MM.1S (cell line): ENCODE measurements at regions not wholly inside any gene's neighbourhood (a gene's known extent, or its start where the extent isn't known, plus 50 kb on each side); places are given as distances from the start of the nearest gene placed in this dataset.

ENCODE experiments used
- DNase-seq: peaks from one replicate; pipeline ENCODE4 v3.0.0-alpha.2; 2015
- H2AFZ ChIP-seq: fragments of 300-600 bp; sonication (generic); 2 replicates; pipeline ENCODE4 v1.6.0; 2016; ENCODE audit warnings: antibody characterized with exemption, low read length
- H3F3A ChIP-seq: fragments of 300-600 bp; sonication (generic); 2 replicates; pipeline ENCODE4 v1.6.1; 2016; ENCODE audit warnings: mild to moderate bottlenecking, antibody characterized with exemption, low read length, moderate library complexity, mixed read lengths; ENCODE audit not compliant: insufficient read depth
- H3K27ac ChIP-seq: fragments of 300-600 bp; sonication (generic); 2 replicates; pipeline ENCODE4 v1.5.1; 2016; ENCODE audit warnings: mild to moderate bottlenecking, low read length
- H3K27me3 ChIP-seq: fragments of 300-600 bp; sonication (generic); replicated peaks from 2 replicates; pipeline ENCODE4 v1.6.0; 2016; ENCODE audit warnings: low read length; ENCODE audit not compliant: insufficient read depth
- H3K36me3 ChIP-seq: fragments of 300-600 bp; sonication (generic); replicated peaks from 2 replicates; pipeline ENCODE4 v1.6.1; 2016; ENCODE audit warnings: mild to moderate bottlenecking, low read length, mixed read lengths; ENCODE audit not compliant: insufficient read depth
- H3K4me1 ChIP-seq: fragments of 300-600 bp; sonication (generic); 2 replicates; pipeline ENCODE4 v1.6.1; 2016; ENCODE audit warnings: low read length, mixed read lengths
- H3K4me2 ChIP-seq: fragments of 300-600 bp; sonication (generic); 2 replicates; pipeline ENCODE4 v1.6.0; 2016; ENCODE audit warnings: low read depth, low read length
- H3K4me3 ChIP-seq: fragments of 300-600 bp; sonication (generic); 2 replicates; pipeline ENCODE4 v1.5.1; 2016; ENCODE audit warnings: low read length, mixed read lengths
- H3K79me2 ChIP-seq: fragments of 300-600 bp; sonication (generic); 2 replicates; pipeline ENCODE4 v1.6.1; 2016; ENCODE audit warnings: mixed run types, low read length, mixed read lengths
- H3K9ac ChIP-seq: fragments of 300-600 bp; sonication (generic); 2 replicates; pipeline ENCODE4 v1.6.1; 2016; ENCODE audit warnings: low read length, mixed read lengths
- H3K9me2 ChIP-seq: fragments of 300-600 bp; sonication (generic); replicated peaks from 2 replicates; pipeline ENCODE4 v1.6.1; 2016; ENCODE audit warnings: mild to moderate bottlenecking, low read length, mixed read lengths; ENCODE audit not compliant: insufficient read depth
- H3K9me3 ChIP-seq: fragments of 300-600 bp; sonication (generic); replicated peaks from 2 replicates; pipeline ENCODE4 v1.6.1; 2016; ENCODE audit warnings: mild to moderate bottlenecking, low read length, mixed read lengths; ENCODE audit not compliant: insufficient read depth
- H4K20me1 ChIP-seq: fragments of 300-600 bp; sonication (generic); 2 replicates; pipeline ENCODE4 v1.6.1; 2016; ENCODE audit warnings: mild to moderate bottlenecking, low read length, moderate library complexity, mixed read lengths; ENCODE audit not compliant: insufficient read depth
- CTCF ChIP-seq: fragments of 300-600 bp; sonication (generic); IDR thresholded peaks from 2 replicates; pipeline ENCODE4 v1.5.1; 2016; ENCODE audit warnings: antibody characterized with exemption, low read length, mixed read lengths
- EZH2 ChIP-seq: fragments of 300-600 bp; sonication (generic); optimal IDR thresholded peaks from 2 replicates; pipeline ENCODE3; 2017; ENCODE audit warnings: low read depth, mild to moderate bottlenecking, antibody characterized with exemption, low read length, mixed read lengths
- EZH2phosphoT487 ChIP-seq: fragments of 300-600 bp; sonication (generic); IDR thresholded peaks from 2 replicates; pipeline ENCODE4 v1.6.1; 2018; ENCODE audit warnings: antibody characterized with exemption, low read length

DNA sequence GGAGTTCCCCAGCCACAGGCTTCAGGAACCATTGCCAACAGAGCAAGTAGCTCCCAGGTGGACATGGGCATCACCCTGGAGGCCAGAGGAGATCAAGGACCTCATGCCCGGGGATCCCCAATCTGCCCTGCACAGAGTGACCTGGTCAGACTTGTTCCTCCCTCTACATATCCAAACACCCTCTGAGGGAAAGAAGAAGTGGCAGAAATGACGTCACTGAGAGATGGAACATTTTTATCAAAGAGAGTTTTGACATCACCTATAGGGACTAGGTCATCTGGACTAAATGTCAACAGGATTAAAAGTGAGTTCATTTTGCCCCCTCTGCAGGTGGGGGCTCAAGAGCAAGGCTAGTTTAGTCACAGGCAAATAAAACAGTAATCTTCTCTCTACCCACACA lies 273.7 kb downstream of the SKAP2 start:
- no peaks in the 10 kb centered on the region for H3K27me3 ChIP-seq
- TF ChIP-seq CTCF (no peak), EZH2phosphoT487 (no peak), EZH2 (no peak)
- H3K79me2 ChIP-seq: no peaks in the 10 kb centered on the region
- DNase-seq: no peak
- H3K9me2 ChIP-seq: no peaks in the 10 kb centered on the region
- H3K36me3 ChIP-seq: no peaks in the 10 kb centered on the region
- H3K27ac ChIP-seq: no peak overlapping the region
- H3K4me2 ChIP-seq: no peak overlapping the region
- no peak overlapping the region for H3K9ac ChIP-seq
- H3K4me1 ChIP-seq: no peaks in the 10 kb centered on the region
- no peak overlapping the region for H3K4me3 ChIP-seq
- no peaks in the 10 kb centered on the region for H4K20me1 ChIP-seq
- H2AFZ ChIP-seq: no peak overlapping the region
- H3F3A ChIP-seq: no peaks in the 10 kb centered on the region
- no peaks in the 10 kb centered on the region for H3K9me3 ChIP-seq

DNA sequence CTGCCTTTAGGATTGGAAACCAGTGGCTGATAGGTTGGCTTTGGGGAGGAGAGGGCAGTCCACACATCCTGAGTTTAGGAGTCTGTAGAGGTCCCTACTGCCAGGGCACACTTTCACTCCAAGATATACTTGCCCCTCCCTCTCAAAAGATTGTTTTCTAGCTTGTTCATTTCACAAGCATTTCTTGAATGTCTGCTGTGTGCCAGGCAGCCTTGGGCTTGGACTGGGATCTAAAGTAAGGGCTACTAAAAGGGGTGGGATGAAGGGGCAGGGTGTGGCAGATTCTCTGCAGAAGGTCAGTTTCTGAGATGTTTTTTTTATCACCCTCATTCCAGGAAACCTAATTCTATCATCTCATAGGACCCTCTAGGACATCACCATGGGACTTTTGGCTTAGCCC lies 272.4 kb downstream of the SKAP2 start:
- no peaks in the 10 kb centered on the region for H3K4me1 ChIP-seq
- H3K79me2 ChIP-seq: no peaks in the 10 kb centered on the region
- H3K4me3 ChIP-seq: no peak overlapping the region
- no peaks in the 10 kb centered on the region for H3K9me2 ChIP-seq
- no peak overlapping the region for H3K9ac ChIP-seq
- TF ChIP-seq CTCF (no peak), EZH2 (no peak), EZH2phosphoT487 (no peak)
- no peak overlapping the region for H3K27ac ChIP-seq
- no peaks in the 10 kb centered on the region for H3F3A ChIP-seq
- H3K9me3 ChIP-seq: no peaks in the 10 kb centered on the region
- no peaks in the 10 kb centered on the region for H4K20me1 ChIP-seq
- no peak overlapping the region for H3K4me2 ChIP-seq
- no peaks in the 10 kb centered on the region for H3K36me3 ChIP-seq
- H3K27me3 ChIP-seq: no peaks in the 10 kb centered on the region
- no peak overlapping the region for H2AFZ ChIP-seq
- no peak for DNase-seq

DNA sequence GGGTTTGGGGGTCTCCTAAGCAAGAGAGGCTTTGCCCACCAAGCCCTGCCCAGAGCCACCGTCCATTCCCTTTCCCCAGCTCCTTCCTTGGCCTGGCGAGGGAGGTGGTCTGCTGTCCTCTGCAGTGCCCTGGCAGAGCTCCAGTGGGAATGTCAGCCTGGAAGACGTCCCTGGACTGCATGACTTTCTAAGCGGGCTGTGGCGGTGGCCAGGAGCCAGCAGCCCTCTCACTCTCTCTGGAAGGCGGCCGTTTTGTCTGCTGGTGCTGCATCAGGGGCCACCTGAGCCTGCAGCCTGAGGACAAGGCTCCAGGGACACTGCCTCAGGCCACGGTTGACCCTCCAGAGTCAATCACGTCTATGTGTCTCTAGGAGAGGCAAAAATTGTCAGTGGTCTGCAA lies 271.0 kb downstream of the SKAP2 start:
- TF ChIP-seq EZH2 (no peak), CTCF (no peak), EZH2phosphoT487 (no peak)
- H3K9ac ChIP-seq: no peak overlapping the region
- H3K9me3 ChIP-seq: no peaks in the 10 kb centered on the region
- no peaks in the 10 kb centered on the region for H3F3A ChIP-seq
- no peak overlapping the region for H3K27ac ChIP-seq
- DNase-seq: no peak
- no peaks in the 10 kb centered on the region for H3K27me3 ChIP-seq
- H4K20me1 ChIP-seq: no peaks in the 10 kb centered on the region
- H3K36me3 ChIP-seq: no peaks in the 10 kb centered on the region
- no peak overlapping the region for H2AFZ ChIP-seq
- H3K79me2 ChIP-seq: no peaks in the 10 kb centered on the region
- no peak overlapping the region for H3K4me2 ChIP-seq
- no peaks in the 10 kb centered on the region for H3K9me2 ChIP-seq
- H3K4me1 ChIP-seq: no peaks in the 10 kb centered on the region
- no peak overlapping the region for H3K4me3 ChIP-seq
